ENCODE measurements at regions not wholly inside any gene's neighbourhood (a gene's known extent, or its start where the extent isn't known, plus 50 kb on each side); places are given as distances from the start of the nearest gene placed in this dataset.

- DNase-seq, result no peak
- no peak overlapping the region for H3K27ac Mint-ChIP-seq
- no peaks in the 10 kb centered on the region for H3K4me1 Mint-ChIP-seq (ENCODE audit: low read depth)
- peaks cover 2% of the 10 kb centered on the region for H3K27me3 Mint-ChIP-seq (ENCODE audit: insufficient read depth)
- H3K9me3 Mint-ChIP-seq, result no peaks in the 10 kb centered on the region
- no peak overlapping the region for H3K4me3 Mint-ChIP-seq
- no peak for TF ChIP-seq CTCF (IDR thresholded peaks at IDR 0.05)
- H3K36me3 Mint-ChIP-seq (ENCODE audit: low read depth), result no peaks in the 10 kb centered on the region
These were observed 681.0 kb downstream of the KCNJ3 start for GRCh38 chr2:155379494-155379893.

GRCh38 chr2:155377931-155378444, 679.5 kb downstream of the KCNJ3 start:
- Mint-ChIP-seq H3K36me3 (ENCODE audit: low read depth) (no peaks in the 10 kb centered on the region), H3K4me1 (ENCODE audit: low read depth) (no peaks in the 10 kb centered on the region), H3K27ac (no peak overlapping the region), H3K9me3 (no peaks in the 10 kb centered on the region), H3K4me3 (no peak overlapping the region), H3K27me3 (ENCODE audit: insufficient read depth) (peaks cover 2% of the 10 kb centered on the region)
- no peak for DNase-seq
- TF ChIP-seq CTCF (IDR thresholded peaks at IDR 0.05), result no peak

GRCh38 chr2:155377266-155377680, 678.8 kb downstream of the KCNJ3 start:
- Mint-ChIP-seq H3K9me3 (no peaks in the 10 kb centered on the region), H3K4me1 (ENCODE audit: low read depth) (no peaks in the 10 kb centered on the region), H3K36me3 (ENCODE audit: low read depth) (no peaks in the 10 kb centered on the region), H3K27me3 (ENCODE audit: insufficient read depth) (no peaks in the 10 kb centered on the region; the same call in none of the 2 replicates), H3K4me3 (no peak overlapping the region), H3K27ac (no peak overlapping the region)
- TF ChIP-seq CTCF (IDR thresholded peaks at IDR 0.05), result peak; percentile 75
- DNase-seq, result peak; percentile 16

- peak; percentile 49 for TF ChIP-seq CTCF (IDR thresholded peaks at IDR 0.05)
- Mint-ChIP-seq H3K27me3 (ENCODE audit: insufficient read depth) (no peaks in the 10 kb centered on the region; the same call in none of the 2 replicates), H3K9me3 (no peaks in the 10 kb centered on the region), H3K27ac (no peak overlapping the region), H3K36me3 (ENCODE audit: low read depth) (no peaks in the 10 kb centered on the region), H3K4me1 (ENCODE audit: low read depth) (no peaks in the 10 kb centered on the region), H3K4me3 (no peak overlapping the region)
- DNase-seq, result no peak
These were observed 674.5 kb downstream of the KCNJ3 start for GRCh38 chr2:155372969-155373368.

GRCh38 chr2:155368934-155369333, 670.4 kb downstream of the KCNJ3 start:
- no peak overlapping the region for H3K4me3 Mint-ChIP-seq
- peak; percentile 72 for TF ChIP-seq CTCF (IDR thresholded peaks at IDR 0.05)
- no peaks in the 10 kb centered on the region for H3K4me1 Mint-ChIP-seq (ENCODE audit: low read depth)
- no peaks in the 10 kb centered on the region for H3K36me3 Mint-ChIP-seq (ENCODE audit: low read depth)
- no peak overlapping the region for H3K27ac Mint-ChIP-seq
- DNase-seq, result peak; percentile 13
- H3K9me3 Mint-ChIP-seq, result no peaks in the 10 kb centered on the region
- peaks cover 2% of the 10 kb centered on the region; the same call in 1 of the 2 replicates for H3K27me3 Mint-ChIP-seq (ENCODE audit: insufficient read depth)

- peaks cover 6% of the 10 kb centered on the region; the same call in 1 of the 2 replicates for H3K9me3 Mint-ChIP-seq
- no peak for TF ChIP-seq CTCF (IDR thresholded peaks at IDR 0.05)
- no peak for DNase-seq
- H3K4me1 Mint-ChIP-seq (ENCODE audit: low read depth), result no peaks in the 10 kb centered on the region
- no peak overlapping the region for H3K4me3 Mint-ChIP-seq
- H3K27ac Mint-ChIP-seq, result no peak overlapping the region
- H3K36me3 Mint-ChIP-seq (ENCODE audit: low read depth), result no peaks in the 10 kb centered on the region
- peaks cover 2% of the 10 kb centered on the region; the same call in 1 of the 2 replicates for H3K27me3 Mint-ChIP-seq (ENCODE audit: insufficient read depth)
These were observed 666.3 kb downstream of the KCNJ3 start for GRCh38 chr2:155364766-155365165.
